ENCODE measurements at regions not wholly inside any gene's neighbourhood (a gene's known extent, or its start where the extent isn't known, plus 50 kb on each side); places are given as distances from the start of the nearest gene placed in this dataset.

- no peak for ATAC-seq
- TF ChIP-seq BACH2 (CRISPR knock-in tag; IDR thresholded peaks at IDR 0.05; ENCODE audit: borderline replicate concordance): no peak
- TF ChIP-seq ZFP30 (CRISPR knock-in tag; IDR thresholded peaks at IDR 0.05): no peak
- TF ChIP-seq ZC3H10 (CRISPR knock-in tag; IDR thresholded peaks at IDR 0.05): no peak
- TF ChIP-seq ZNF8 (CRISPR knock-in tag; IDR thresholded peaks at IDR 0.05): no peak
- no peak for TF ChIP-seq TCF4 (CRISPR knock-in tag; IDR thresholded peaks at IDR 0.05; ENCODE audit: borderline replicate concordance)
- TF ChIP-seq SNAI2 (CRISPR knock-in tag; IDR thresholded peaks at IDR 0.05): no peak
Measured at GRCh38 chr6:105492706-105493673, 90.1 kb upstream of the PREP start.

- TF ChIP-seq SNAI2 (CRISPR knock-in tag; IDR thresholded peaks at IDR 0.05) (no peak), ZNF8 (CRISPR knock-in tag; IDR thresholded peaks at IDR 0.05) (no peak), TSHZ2 (CRISPR knock-in tag; IDR thresholded peaks at IDR 0.05) (no peak), OSR1 (CRISPR knock-in tag; IDR thresholded peaks at IDR 0.05) (no peak), ESRRG (CRISPR knock-in tag; IDR thresholded peaks at IDR 0.05) (no peak), PPARA (CRISPR knock-in tag; IDR thresholded peaks at IDR 0.05; ENCODE audit: borderline replicate concordance) (no peak), TOX (CRISPR knock-in tag; IDR thresholded peaks at IDR 0.05; ENCODE audit: borderline replicate concordance) (no peak), ZNF70 (CRISPR knock-in tag; IDR thresholded peaks at IDR 0.05) (no peak), ZNF565 (CRISPR knock-in tag; conservative IDR thresholded peaks at IDR 0.05; ENCODE audit: low read depth) (no peak), GLIS3 (CRISPR knock-in tag; IDR thresholded peaks at IDR 0.05) (no peak), ZC3H10 (CRISPR knock-in tag; IDR thresholded peaks at IDR 0.05) (no peak), ISL1 (CRISPR knock-in tag; IDR thresholded peaks at IDR 0.05) (no peak), CSRNP3 (CRISPR knock-in tag; IDR thresholded peaks at IDR 0.05) (no peak), ZFP30 (CRISPR knock-in tag; IDR thresholded peaks at IDR 0.05) (no peak), ZFP3 (CRISPR knock-in tag; IDR thresholded peaks at IDR 0.05) (no peak), PATZ1 (CRISPR knock-in tag; IDR thresholded peaks at IDR 0.05; ENCODE audit: borderline replicate concordance) (no peak)
- TF ChIP-seq, protein P1, sequence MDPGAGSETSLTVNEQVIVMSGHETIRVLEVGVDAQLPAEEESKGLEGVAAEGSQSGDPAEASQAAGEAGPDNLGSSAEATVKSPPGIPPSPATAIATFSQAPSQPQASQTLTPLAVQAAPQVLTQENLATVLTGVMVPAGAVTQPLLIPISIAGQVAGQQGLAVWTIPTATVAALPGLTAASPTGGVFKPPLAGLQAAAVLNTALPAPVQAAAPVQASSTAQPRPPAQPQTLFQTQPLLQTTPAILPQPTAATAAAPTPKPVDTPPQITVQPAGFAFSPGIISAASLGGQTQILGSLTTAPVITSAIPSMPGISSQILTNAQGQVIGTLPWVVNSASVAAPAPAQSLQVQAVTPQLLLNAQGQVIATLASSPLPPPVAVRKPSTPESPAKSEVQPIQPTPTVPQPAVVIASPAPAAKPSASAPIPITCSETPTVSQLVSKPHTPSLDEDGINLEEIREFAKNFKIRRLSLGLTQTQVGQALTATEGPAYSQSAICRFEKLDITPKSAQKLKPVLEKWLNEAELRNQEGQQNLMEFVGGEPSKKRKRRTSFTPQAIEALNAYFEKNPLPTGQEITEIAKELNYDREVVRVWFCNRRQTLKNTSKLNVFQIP (CRISPR knock-in tag; IDR thresholded peaks at IDR 0.05; ENCODE audit: borderline replicate concordance, low read depth): no peak
- TF ChIP-seq, protein P2, sequence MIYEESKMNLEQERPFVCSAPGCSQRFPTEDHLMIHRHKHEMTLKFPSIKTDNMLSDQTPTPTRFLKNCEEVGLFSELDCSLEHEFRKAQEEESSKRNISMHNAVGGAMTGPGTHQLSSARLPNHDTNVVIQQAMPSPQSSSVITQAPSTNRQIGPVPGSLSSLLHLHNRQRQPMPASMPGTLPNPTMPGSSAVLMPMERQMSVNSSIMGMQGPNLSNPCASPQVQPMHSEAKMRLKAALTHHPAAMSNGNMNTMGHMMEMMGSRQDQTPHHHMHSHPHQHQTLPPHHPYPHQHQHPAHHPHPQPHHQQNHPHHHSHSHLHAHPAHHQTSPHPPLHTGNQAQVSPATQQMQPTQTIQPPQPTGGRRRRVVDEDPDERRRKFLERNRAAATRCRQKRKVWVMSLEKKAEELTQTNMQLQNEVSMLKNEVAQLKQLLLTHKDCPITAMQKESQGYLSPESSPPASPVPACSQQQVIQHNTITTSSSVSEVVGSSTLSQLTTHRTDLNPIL (CRISPR knock-in tag; IDR thresholded peaks at IDR 0.05; ENCODE audit: low read depth): no peak
- ATAC-seq: no peak
Measured at GRCh38 chr6:105489216-105489530, 86.3 kb upstream of the PREP start.

Measured in SK-N-SH treated with all-trans-retinoic acid at 6 μM for 48 hours (cell line).